Gastroesophageal sphincter (tissue), 4 donors: ENCODE measurements at regions not wholly inside any gene's neighbourhood (a gene's known extent, or its start where the extent isn't known, plus 50 kb on each side); places are given as distances from the start of the nearest gene placed in this dataset.
A peak's percentile ranks its signal among the peaks of the same experiment; 100 is the strongest.

ENCODE experiments used
- ATAC-seq: fragments of 150-250 bp; one replicate; pipeline ENCODE4 v1.9.1; 2016; ENCODE audit warnings: mild to moderate bottlenecking, moderate library complexity
- H3K27ac ChIP-seq, 4 donors: fragments of 200-600 bp; sonication (generic) in 3 of 4; 1 replicate in 3 of 4; 2 replicates in 1 of 4; pipeline ENCODE4 v1.5.1; 2016 to 2019
- H3K27me3 ChIP-seq: fragments of 200-600 bp; sonication (generic); one replicate; pipeline ENCODE4 v1.5.1; 2019
- H3K36me3 ChIP-seq, 2 donors: fragments of 200-600 bp; sonication (generic); one replicate each; pipeline ENCODE4 v1.5.1; 2019; ENCODE audit warnings: control low read depth in 1 of 2
- H3K4me1 ChIP-seq, 3 donors: fragments of 200-600 bp; sonication (generic); 1 replicate in 2 of 3; 2 replicates in 1 of 3; pipeline ENCODE4 v1.5.1; 2016 to 2019; ENCODE audit warnings: control low read depth in 2 of 3
- H3K4me3 ChIP-seq, 2 donors: fragments of 200-600 bp; sonication (generic); one replicate each; pipeline ENCODE4 v1.5.1; 2019; ENCODE audit warnings: mild to moderate bottlenecking in 1 of 2, moderate library complexity in 1 of 2
- H3K9me3 ChIP-seq, 3 donors: fragments of 200-600 bp; sonication (generic); one replicate each; pipeline ENCODE4 v1.5.1; 2017 to 2019; ENCODE audit warnings: control low read depth in 2 of 3
- CTCF ChIP-seq, 4 experiments: fragments of 200-600 bp in 2 of 4; fragments of 450-650 bp in 2 of 4; sonication (generic) in 1 of 4; IDR thresholded peaks; one replicate each; pipeline ENCODE4 v1.5.1; 2017 to 2019; ENCODE audit warnings: antibody characterized with exemption in 4 of 4, mild to moderate bottlenecking in 2 of 4, moderate library complexity in 2 of 4
- EP300 ChIP-seq: sonication (generic); formaldehyde crosslinking; IDR thresholded peaks from one replicate; pipeline ENCODE4 v1.6.1; 2017; ENCODE audit warnings: antibody characterized with exemption, mild to moderate bottlenecking
- POLR2A ChIP-seq, 2 donors: fragments of 450-650 bp; IDR thresholded peaks; one replicate each; pipeline ENCODE4 v1.6.1; 2017; ENCODE audit warnings: antibody characterized with exemption in 2 of 2, mild to moderate bottlenecking in 2 of 2, moderate library complexity in 1 of 2
- POLR2AphosphoS5 ChIP-seq: sonication (generic); formaldehyde crosslinking; IDR thresholded peaks from one replicate; pipeline ENCODE4 v1.6.1; 2017; ENCODE audit warnings: antibody characterized with exemption
- WGBS, 2 donors: methylation state at CpG; one replicate each; pipeline ENCODE4 v1.1.5; 2018; ENCODE audit warnings: low coverage in 1 of 2; 5-methylcytosine and 5-hydroxymethylcytosine counted together

DNA sequence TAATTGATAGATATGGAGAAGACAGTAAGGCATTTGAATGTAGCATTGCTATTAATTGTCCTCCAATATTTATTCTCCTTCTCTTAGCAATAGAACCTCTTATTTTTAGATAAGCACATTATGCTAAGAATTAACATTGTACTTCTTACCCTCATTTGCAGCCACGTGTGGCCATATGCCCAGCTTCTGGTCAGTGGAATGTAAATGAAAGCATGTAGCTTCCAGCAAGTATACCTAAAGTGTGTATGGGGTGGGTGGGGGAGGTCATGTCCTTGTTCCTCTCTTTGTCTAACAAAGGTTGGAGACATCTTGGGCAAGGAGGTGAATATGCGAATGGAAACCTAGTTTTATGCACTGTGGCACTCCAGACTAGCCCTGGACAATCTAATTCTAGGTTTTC lies 133.6 kb upstream of the HMCN1 start:
- WGBS, 2 donors: 30 to 63% methylated on average over 2 of the region's 2 CpGs
- Histone ChIP-seq H3K4me1 (no peaks in the 10 kb centered on the region), H3K27me3 (no peaks in the 10 kb centered on the region), H3K9me3 (no peaks in the 10 kb centered on the region), H3K4me3 (no peak overlapping the region), H3K36me3 (no peaks in the 10 kb centered on the region), H3K27ac (no peak overlapping the region)
- no peak for TF ChIP-seq CTCF (IDR thresholded peaks at IDR 0.05)
- TF ChIP-seq EP300: no peak
- TF ChIP-seq POLR2AphosphoS5: no peak
- TF ChIP-seq POLR2A (IDR thresholded peaks at IDR 0.05): no peak
- ATAC-seq: no peak

- WGBS, 2 donors: 60 to 62% methylated on average over 1 of the region's 1 CpG
- ATAC-seq: no peak
- Histone ChIP-seq H3K4me3 (no peak overlapping the region), H3K36me3 (no peaks in the 10 kb centered on the region), H3K4me1 (no peaks in the 10 kb centered on the region), H3K27me3 (no peaks in the 10 kb centered on the region), H3K9me3 (no peaks in the 10 kb centered on the region), H3K27ac (no peak overlapping the region)
- TF ChIP-seq POLR2AphosphoS5: no peak
- TF ChIP-seq EP300: no peak
- no peak for TF ChIP-seq CTCF (IDR thresholded peaks at IDR 0.05)
- no peak for TF ChIP-seq POLR2A (IDR thresholded peaks at IDR 0.05)
These were observed 135.9 kb upstream of the HMCN1 start for GRCh38 chr1:185598332-185598731.

- H3K9me3 ChIP-seq: no peaks in the 10 kb centered on the region
- H3K27ac ChIP-seq: no peak overlapping the region
- no peak overlapping the region for H3K4me3 ChIP-seq
- no peaks in the 10 kb centered on the region for H3K27me3 ChIP-seq
- peak; percentile 5 to 54 (median 20) for TF ChIP-seq CTCF (IDR thresholded peaks at IDR 0.05)
- no peak for TF ChIP-seq EP300
- TF ChIP-seq POLR2A (IDR thresholded peaks at IDR 0.05): no peak
- TF ChIP-seq POLR2AphosphoS5: no peak
- no peaks in the 10 kb centered on the region for H3K36me3 ChIP-seq
- 58 to 62% methylated on average over 2 to 3 of the region's 3 CpGs for WGBS, 2 donors
- H3K4me1 ChIP-seq: no peaks in the 10 kb centered on the region
- no peak for ATAC-seq
These were observed 138.1 kb upstream of the HMCN1 start for GRCh38 chr1:185595835-185596667.

DNA sequence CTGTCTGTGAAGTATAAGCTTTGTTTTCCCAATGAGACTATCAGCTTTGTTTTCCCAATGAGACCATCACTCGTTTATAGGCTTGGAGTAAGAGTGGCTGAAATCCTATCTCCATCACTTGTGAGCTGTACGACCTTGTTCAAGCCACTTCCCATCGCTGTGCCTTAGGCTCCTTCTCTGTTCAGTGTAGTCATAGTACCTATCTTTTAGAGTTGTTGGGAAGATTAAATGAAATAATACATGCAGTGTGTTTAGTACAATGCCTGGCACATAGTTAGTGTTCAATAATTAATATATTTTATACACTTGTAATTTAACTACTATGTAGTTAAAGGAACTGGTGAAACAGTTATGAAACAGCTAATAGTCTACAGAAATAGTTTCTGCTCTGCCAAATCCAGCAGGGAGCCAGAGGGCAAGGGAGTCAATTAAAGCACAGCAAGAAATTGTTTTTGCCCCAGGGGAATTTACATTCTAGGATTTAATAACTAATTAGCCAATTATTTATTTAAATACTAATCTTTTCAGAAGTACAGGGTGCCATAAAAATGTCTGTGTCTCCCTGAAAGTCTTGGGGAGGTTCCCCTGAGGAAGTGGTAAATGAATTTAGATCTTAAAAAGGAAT lies 139.3 kb upstream of the HMCN1 start:
- no peak overlapping the region for H3K27ac ChIP-seq
- TF ChIP-seq EP300: no peak
- TF ChIP-seq POLR2A (IDR thresholded peaks at IDR 0.05): no peak
- no peak for TF ChIP-seq CTCF (IDR thresholded peaks at IDR 0.05)
- TF ChIP-seq POLR2AphosphoS5: no peak
- H3K4me3 ChIP-seq: no peak overlapping the region
- no peaks in the 10 kb centered on the region for H3K9me3 ChIP-seq
- 73 to 81% methylated on average over 3 of the region's 3 CpGs for WGBS, 2 donors
- H3K4me1 ChIP-seq: no peaks in the 10 kb centered on the region
- H3K36me3 ChIP-seq: no peaks in the 10 kb centered on the region
- H3K27me3 ChIP-seq: no peaks in the 10 kb centered on the region
- ATAC-seq: no peak

GRCh38 chr1:185593271-185593670 lies 140.9 kb upstream of the HMCN1 start:
- no peak for ATAC-seq
- no peak overlapping the region for H3K27ac ChIP-seq
- TF ChIP-seq POLR2A (IDR thresholded peaks at IDR 0.05) (no peak), CTCF (IDR thresholded peaks at IDR 0.05) (no peak), EP300 (no peak), POLR2AphosphoS5 (no peak)
- WGBS, 2 donors: 0 to 18% methylated on average over 1 of the region's 1 CpG
- H3K4me1 ChIP-seq: no peaks in the 10 kb centered on the region
- no peaks in the 10 kb centered on the region for H3K9me3 ChIP-seq
- H3K27me3 ChIP-seq: no peaks in the 10 kb centered on the region
- no peaks in the 10 kb centered on the region for H3K36me3 ChIP-seq
- no peak overlapping the region for H3K4me3 ChIP-seq
